GM19023 (cell line): ENCODE measurements at regions not wholly inside any gene's neighbourhood (a gene's known extent, or its start where the extent isn't known, plus 50 kb on each side); places are given as distances from the start of the nearest gene placed in this dataset.
"Not testable (repeated sequence)": the region's sequence is repeated elsewhere in the genome, so short reads cannot be mapped to it uniquely, and the experiment has no call there.

Experiments
- ATAC-seq: cut with Tn5 transposase; IDR thresholded peaks from one replicate; pipeline ENCODE4 v1.9.1; 2021; ENCODE audit warnings: mild to moderate bottlenecking, moderate library complexity; ENCODE audit not compliant: unreplicated experiment

- no peak for ATAC-seq
Observed at GRCh38 chr5:174571662-174572397, 152.6 kb upstream of the MSX2 start.

GRCh38 chr5:174572591-174572990 is 151.8 kb upstream of the MSX2 start:
- no peak for ATAC-seq

GRCh38 chr5:174573221-174573994 is 151.0 kb upstream of the MSX2 start:
- no peak for ATAC-seq

- ATAC-seq: no peak
Observed at GRCh38 chr5:174575043-174575442, 149.3 kb upstream of the MSX2 start.

- no peak for ATAC-seq
Observed at GRCh38 chr5:174576042-174576441, 148.3 kb upstream of the MSX2 start.

- ATAC-seq: no peak
Observed at GRCh38 chr5:174581479-174581878, 142.9 kb upstream of the MSX2 start.

GRCh38 chr5:174581894-174582293 is 142.5 kb upstream of the MSX2 start:
- ATAC-seq: no peak

GRCh38 chr5:174583071-174583470 is 141.3 kb upstream of the MSX2 start:
- no peak for ATAC-seq

- ATAC-seq: no peak
Observed at GRCh38 chr5:174585472-174585871, 138.9 kb upstream of the MSX2 start.

GRCh38 chr5:174586163-174586562 is 138.2 kb upstream of the MSX2 start:
- not testable (repeated sequence) for ATAC-seq

- no peak for ATAC-seq
Observed at GRCh38 chr5:174589011-174589410, 135.4 kb upstream of the MSX2 start.

- ATAC-seq: no peak
Observed at GRCh38 chr5:174589599-174589998, 134.8 kb upstream of the MSX2 start.

GRCh38 chr5:174590820-174591219 is 133.6 kb upstream of the MSX2 start:
- ATAC-seq: no peak

GRCh38 chr5:174596429-174596828 is 128.0 kb upstream of the MSX2 start:
- ATAC-seq: no peak

GRCh38 chr5:174599992-174600391 is 124.4 kb upstream of the MSX2 start:
- ATAC-seq: no peak

GRCh38 chr5:174601946-174602345 is 122.4 kb upstream of the MSX2 start:
- ATAC-seq: no peak

GRCh38 chr5:174606153-174606552 is 118.2 kb upstream of the MSX2 start:
- no peak for ATAC-seq

- no peak for ATAC-seq
Observed at GRCh38 chr5:174606646-174607045, 117.7 kb upstream of the MSX2 start.

- no peak for ATAC-seq
Observed at GRCh38 chr5:174607205-174607604, 117.2 kb upstream of the MSX2 start.

- ATAC-seq: no peak
Observed at GRCh38 chr5:174607916-174608315, 116.5 kb upstream of the MSX2 start.

GRCh38 chr5:174608631-174609097 is 115.7 kb upstream of the MSX2 start:
- no peak for ATAC-seq

GRCh38 chr5:174609116-174609515 is 115.3 kb upstream of the MSX2 start:
- no peak for ATAC-seq
